Panc1 (cell line): ENCODE measurements at regions not wholly inside any gene's neighbourhood (a gene's known extent, or its start where the extent isn't known, plus 50 kb on each side); places are given as distances from the start of the nearest gene placed in this dataset.

ENCODE experiments used
- CTCF ChIP-seq: fragments of 450-650 bp; IDR thresholded peaks from 2 replicates; pipeline ENCODE4 v1.5.1; 2017; ENCODE audit warnings: mild to moderate bottlenecking
- POLR2AphosphoS5 ChIP-seq: IDR thresholded peaks from 2 replicates; pipeline ENCODE4 v1.6.1; 2012; ENCODE audit warnings: mild to moderate bottlenecking, low read depth, low read length, moderate library complexity
- SIN3A ChIP-seq: IDR thresholded peaks from 2 replicates; pipeline ENCODE4 v1.6.1; 2012; ENCODE audit warnings: low read depth, mild to moderate bottlenecking, low read length, moderate library complexity, borderline replicate concordance; ENCODE audit not compliant: insufficient read depth
- TCF7L2 ChIP-seq: IDR thresholded peaks from 2 replicates; pipeline ENCODE4 v1.6.1; 2011; ENCODE audit warnings: mild to moderate bottlenecking, low read depth, low read length, inconsistent platforms
- TF ChIP-seq, protein P1 (sequence below), 2 experiments: IDR thresholded peaks; 2 replicates each; pipeline ENCODE4 v1.6.1; 2011 to 2012; ENCODE audit warnings: low read depth in 2 of 2, control low read depth in 1 of 2, low read length in 1 of 2, mild to moderate bottlenecking in 1 of 2, moderate library complexity in 1 of 2; ENCODE audit not compliant: insufficient read depth in 1 of 2

DNA sequence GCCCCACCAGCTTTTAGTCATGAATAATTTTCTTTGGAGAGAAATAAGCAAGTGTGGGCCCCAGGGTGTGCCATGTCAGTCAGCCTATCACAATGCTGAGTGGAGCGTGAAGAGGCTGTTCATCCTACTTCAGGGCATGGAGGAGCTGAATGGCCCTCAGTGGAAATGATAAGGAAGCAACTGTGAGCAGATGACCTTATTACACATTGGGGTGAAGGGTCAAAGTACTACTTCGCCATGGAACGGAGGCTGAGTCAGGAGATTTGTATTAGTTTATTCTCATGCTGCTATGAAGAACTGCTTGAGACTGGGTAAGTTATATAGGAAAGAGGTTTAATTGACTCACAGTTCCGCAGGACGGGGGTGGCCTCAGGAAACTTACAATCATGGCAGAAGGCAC, 231.0 kb upstream of the ADAMTS16 start:
- no peak for TF ChIP-seq CTCF
- TF ChIP-seq, protein P1, sequence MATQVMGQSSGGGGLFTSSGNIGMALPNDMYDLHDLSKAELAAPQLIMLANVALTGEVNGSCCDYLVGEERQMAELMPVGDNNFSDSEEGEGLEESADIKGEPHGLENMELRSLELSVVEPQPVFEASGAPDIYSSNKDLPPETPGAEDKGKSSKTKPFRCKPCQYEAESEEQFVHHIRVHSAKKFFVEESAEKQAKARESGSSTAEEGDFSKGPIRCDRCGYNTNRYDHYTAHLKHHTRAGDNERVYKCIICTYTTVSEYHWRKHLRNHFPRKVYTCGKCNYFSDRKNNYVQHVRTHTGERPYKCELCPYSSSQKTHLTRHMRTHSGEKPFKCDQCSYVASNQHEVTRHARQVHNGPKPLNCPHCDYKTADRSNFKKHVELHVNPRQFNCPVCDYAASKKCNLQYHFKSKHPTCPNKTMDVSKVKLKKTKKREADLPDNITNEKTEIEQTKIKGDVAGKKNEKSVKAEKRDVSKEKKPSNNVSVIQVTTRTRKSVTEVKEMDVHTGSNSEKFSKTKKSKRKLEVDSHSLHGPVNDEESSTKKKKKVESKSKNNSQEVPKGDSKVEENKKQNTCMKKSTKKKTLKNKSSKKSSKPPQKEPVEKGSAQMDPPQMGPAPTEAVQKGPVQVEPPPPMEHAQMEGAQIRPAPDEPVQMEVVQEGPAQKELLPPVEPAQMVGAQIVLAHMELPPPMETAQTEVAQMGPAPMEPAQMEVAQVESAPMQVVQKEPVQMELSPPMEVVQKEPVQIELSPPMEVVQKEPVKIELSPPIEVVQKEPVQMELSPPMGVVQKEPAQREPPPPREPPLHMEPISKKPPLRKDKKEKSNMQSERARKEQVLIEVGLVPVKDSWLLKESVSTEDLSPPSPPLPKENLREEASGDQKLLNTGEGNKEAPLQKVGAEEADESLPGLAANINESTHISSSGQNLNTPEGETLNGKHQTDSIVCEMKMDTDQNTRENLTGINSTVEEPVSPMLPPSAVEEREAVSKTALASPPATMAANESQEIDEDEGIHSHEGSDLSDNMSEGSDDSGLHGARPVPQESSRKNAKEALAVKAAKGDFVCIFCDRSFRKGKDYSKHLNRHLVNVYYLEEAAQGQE (IDR thresholded peaks at IDR 0.05; ENCODE audit: insufficient read depth in 1 of 2, low read depth in 2 of 2, low read length in 1 of 2), result no peak
- TF ChIP-seq POLR2AphosphoS5, result no peak
- no peak for TF ChIP-seq TCF7L2
- TF ChIP-seq SIN3A, result no peak
